A549 (cell line): ENCODE measurements at regions not wholly inside any gene's neighbourhood (a gene's known extent, or its start where the extent isn't known, plus 50 kb on each side); places are given as distances from the start of the nearest gene placed in this dataset.

Experiments used
- EP300 ChIP-seq, 2 experiments: fragments of >200 bp; sonication (Bioruptor Twin); formaldehyde crosslinking; IDR thresholded peaks; 2 replicates in 1 of 2; 3 replicates in 1 of 2; pipeline ENCODE4 v1.6.1; 2016 to 2017
- POLR2A ChIP-seq: IDR thresholded peaks from 2 replicates; pipeline ENCODE4 v1.6.1; 2012; ENCODE audit warnings: mild to moderate bottlenecking, low read length
- USF2 ChIP-seq: fragments of 450-650 bp; IDR thresholded peaks from 2 replicates; pipeline ENCODE4 v1.6.1; 2014; ENCODE audit warnings: antibody characterized with exemption
- TF ChIP-seq, protein P1 (sequence below): fragments of >200 bp; sonication (Bioruptor Twin); formaldehyde crosslinking; IDR thresholded peaks from 3 replicates; pipeline ENCODE4 v1.5.1; 2016
- TF ChIP-seq, protein P2 (sequence below): fragments of 200-600 bp; sonication (generic); IDR thresholded peaks from 2 replicates; pipeline ENCODE4 v1.6.1; 2016; ENCODE audit warnings: antibody characterized with exemption, mild to moderate bottlenecking, moderate library complexity

DNA sequence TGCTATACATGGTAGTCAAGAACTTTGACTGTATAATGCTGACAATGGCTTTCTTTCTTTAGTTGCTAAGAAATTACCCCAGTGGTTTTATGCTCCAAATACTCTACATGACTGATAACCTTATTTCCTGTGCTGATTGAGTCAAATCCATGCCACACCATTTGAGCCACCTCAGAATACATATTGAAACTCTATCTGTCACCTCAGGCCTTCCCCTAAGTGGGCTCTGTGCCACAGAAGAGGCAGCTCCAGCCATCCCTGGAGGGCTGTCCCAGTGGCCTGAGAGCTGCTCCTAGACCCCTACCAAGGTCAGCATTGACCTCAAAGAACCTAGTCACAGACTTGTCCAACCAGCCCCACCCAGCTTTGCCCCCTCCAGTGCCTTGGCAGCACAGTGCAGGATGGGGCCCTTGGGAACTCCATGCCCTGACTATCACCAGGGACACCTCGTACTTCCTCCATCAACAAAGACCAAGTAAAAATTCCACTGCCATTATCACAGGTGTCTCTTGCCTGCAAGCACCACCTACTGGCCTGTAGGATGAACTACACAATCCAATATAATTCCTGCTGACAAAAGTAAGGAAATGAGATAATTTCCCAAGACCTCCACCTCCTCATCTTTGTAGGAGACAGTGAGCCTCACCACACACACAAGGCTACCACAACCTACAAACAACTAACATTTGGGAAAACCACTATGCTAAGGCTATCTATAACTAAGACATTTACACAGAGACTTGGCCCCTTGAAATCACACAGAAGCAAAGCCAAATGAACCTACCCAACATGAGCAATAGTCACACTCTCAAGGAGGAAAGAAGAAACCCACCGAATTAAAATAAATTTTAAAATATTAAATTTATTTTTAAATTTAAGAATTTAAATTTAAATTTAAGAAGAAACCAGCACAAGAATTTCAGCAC lies 239.9 kb downstream of the NKX6-1 start:
- TF ChIP-seq USF2 (no peak), EP300 (IDR thresholded peaks at IDR 0.05) (no peak), POLR2A (no peak)
- TF ChIP-seq, protein P1, sequence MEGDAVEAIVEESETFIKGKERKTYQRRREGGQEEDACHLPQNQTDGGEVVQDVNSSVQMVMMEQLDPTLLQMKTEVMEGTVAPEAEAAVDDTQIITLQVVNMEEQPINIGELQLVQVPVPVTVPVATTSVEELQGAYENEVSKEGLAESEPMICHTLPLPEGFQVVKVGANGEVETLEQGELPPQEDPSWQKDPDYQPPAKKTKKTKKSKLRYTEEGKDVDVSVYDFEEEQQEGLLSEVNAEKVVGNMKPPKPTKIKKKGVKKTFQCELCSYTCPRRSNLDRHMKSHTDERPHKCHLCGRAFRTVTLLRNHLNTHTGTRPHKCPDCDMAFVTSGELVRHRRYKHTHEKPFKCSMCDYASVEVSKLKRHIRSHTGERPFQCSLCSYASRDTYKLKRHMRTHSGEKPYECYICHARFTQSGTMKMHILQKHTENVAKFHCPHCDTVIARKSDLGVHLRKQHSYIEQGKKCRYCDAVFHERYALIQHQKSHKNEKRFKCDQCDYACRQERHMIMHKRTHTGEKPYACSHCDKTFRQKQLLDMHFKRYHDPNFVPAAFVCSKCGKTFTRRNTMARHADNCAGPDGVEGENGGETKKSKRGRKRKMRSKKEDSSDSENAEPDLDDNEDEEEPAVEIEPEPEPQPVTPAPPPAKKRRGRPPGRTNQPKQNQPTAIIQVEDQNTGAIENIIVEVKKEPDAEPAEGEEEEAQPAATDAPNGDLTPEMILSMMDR: no peak
- TF ChIP-seq, protein P2, sequence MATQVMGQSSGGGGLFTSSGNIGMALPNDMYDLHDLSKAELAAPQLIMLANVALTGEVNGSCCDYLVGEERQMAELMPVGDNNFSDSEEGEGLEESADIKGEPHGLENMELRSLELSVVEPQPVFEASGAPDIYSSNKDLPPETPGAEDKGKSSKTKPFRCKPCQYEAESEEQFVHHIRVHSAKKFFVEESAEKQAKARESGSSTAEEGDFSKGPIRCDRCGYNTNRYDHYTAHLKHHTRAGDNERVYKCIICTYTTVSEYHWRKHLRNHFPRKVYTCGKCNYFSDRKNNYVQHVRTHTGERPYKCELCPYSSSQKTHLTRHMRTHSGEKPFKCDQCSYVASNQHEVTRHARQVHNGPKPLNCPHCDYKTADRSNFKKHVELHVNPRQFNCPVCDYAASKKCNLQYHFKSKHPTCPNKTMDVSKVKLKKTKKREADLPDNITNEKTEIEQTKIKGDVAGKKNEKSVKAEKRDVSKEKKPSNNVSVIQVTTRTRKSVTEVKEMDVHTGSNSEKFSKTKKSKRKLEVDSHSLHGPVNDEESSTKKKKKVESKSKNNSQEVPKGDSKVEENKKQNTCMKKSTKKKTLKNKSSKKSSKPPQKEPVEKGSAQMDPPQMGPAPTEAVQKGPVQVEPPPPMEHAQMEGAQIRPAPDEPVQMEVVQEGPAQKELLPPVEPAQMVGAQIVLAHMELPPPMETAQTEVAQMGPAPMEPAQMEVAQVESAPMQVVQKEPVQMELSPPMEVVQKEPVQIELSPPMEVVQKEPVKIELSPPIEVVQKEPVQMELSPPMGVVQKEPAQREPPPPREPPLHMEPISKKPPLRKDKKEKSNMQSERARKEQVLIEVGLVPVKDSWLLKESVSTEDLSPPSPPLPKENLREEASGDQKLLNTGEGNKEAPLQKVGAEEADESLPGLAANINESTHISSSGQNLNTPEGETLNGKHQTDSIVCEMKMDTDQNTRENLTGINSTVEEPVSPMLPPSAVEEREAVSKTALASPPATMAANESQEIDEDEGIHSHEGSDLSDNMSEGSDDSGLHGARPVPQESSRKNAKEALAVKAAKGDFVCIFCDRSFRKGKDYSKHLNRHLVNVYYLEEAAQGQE: no peak
